RWPE1 (cell line): ENCODE measurements at regions not wholly inside any gene's neighbourhood (a gene's known extent, or its start where the extent isn't known, plus 50 kb on each side); places are given as distances from the start of the nearest gene placed in this dataset.

Experiments
- CTCF ChIA-PET: fragments of 350-600 bp; sonication (Branson Sonifier 250); formaldehyde crosslinking; extraction: SDS; loops from one replicate; lab custom pipeline; 2021; lab: Yijun Ruan, JAX
- POLR2A ChIA-PET: fragments of 400-600 bp; formaldehyde crosslinking; extraction: SDS; loops from one replicate; lab custom pipeline; 2020; ENCODE audit warnings: antibody characterized with exemption; ENCODE audit not compliant: low non-redundant PET; lab: Yijun Ruan, JAX
- DNase-seq: peaks from one replicate; pipeline ENCODE4 v3.0.0; 2012; ENCODE audit warnings: low spot score
- H3K27ac ChIP-seq: fragments of 450-650 bp; 2 replicates; pipeline ENCODE4 v1.5.1; 2017
- TF ChIP-seq, protein P1 (sequence below): fragments of 450-650 bp; conservative IDR thresholded peaks from 2 replicates; pipeline ENCODE4 v1.5.1; 2017; ENCODE audit warnings: low read depth, mild to moderate bottlenecking

DNA sequence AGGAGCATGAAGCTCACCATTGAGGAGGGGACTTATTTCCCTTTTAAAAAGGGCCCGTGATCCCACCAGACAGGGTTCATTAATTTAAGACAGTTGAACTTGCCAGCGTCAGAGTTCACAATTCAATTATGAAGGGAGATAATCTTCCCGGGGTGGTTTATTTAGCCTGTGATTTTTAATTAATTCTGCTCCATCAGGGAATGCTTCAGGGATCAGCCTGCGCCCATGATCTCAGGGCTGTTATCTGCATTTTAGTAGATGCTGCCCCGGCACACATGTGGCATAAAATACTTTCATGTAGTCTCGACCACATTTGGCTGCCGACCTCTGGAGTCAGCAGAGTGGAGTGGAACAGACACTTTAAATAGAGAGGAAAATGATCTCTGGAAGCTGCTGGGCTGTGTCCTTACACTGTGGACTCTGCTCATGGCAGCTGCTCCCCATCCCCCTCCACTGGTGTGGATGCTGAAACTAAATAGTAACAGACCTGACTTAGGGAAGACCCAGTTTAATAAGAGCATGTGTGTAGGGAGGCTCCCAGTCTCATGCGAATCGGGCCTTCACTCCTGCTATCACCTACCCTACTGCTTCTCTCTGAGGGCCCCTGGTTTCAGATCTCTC is 256.9 kb downstream of the TEX29 start:
- POLR2A ChIA-PET: no interaction called here
- CTCF ChIA-PET: no interaction called here
- no peak overlapping the region for H3K27ac ChIP-seq
- DNase-seq: no peak
- TF ChIP-seq, protein P1, sequence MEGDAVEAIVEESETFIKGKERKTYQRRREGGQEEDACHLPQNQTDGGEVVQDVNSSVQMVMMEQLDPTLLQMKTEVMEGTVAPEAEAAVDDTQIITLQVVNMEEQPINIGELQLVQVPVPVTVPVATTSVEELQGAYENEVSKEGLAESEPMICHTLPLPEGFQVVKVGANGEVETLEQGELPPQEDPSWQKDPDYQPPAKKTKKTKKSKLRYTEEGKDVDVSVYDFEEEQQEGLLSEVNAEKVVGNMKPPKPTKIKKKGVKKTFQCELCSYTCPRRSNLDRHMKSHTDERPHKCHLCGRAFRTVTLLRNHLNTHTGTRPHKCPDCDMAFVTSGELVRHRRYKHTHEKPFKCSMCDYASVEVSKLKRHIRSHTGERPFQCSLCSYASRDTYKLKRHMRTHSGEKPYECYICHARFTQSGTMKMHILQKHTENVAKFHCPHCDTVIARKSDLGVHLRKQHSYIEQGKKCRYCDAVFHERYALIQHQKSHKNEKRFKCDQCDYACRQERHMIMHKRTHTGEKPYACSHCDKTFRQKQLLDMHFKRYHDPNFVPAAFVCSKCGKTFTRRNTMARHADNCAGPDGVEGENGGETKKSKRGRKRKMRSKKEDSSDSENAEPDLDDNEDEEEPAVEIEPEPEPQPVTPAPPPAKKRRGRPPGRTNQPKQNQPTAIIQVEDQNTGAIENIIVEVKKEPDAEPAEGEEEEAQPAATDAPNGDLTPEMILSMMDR: no peak

DNA sequence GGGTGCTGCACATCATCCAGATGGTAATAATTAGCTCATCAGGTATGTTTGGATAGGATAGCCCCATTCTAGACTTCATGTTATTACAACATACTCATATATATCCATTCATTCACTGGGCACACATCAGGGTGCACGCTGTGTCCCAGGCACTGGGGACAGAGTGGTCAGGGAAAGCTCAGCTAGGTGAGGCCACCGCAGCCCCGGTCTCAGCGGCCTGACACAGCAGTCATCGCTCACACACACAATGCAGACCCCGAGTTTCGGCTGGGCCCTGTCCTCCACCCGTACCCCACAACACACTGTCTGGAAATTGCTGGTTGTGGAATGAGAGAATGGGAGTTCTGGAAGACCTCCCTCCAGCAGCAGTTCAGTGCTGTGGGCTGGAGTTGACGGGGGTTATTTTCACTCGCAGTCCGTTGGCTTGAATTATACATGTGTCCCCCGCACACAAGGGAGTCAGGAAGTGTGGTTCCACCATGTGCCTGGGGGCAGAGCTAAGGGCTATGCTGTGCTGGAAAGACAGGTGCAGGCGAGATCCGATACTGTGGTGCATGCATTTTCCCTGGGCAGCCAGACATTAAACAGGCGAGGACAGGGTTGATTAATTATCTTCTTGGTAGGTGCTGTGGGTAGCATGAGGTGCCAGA is 257.6 kb downstream of the TEX29 start:
- ChIA-PET POLR2A (no interaction called here), CTCF (no interaction called here)
- no peak overlapping the region for H3K27ac ChIP-seq
- TF ChIP-seq, protein P1: no peak
- DNase-seq: no peak

DNA sequence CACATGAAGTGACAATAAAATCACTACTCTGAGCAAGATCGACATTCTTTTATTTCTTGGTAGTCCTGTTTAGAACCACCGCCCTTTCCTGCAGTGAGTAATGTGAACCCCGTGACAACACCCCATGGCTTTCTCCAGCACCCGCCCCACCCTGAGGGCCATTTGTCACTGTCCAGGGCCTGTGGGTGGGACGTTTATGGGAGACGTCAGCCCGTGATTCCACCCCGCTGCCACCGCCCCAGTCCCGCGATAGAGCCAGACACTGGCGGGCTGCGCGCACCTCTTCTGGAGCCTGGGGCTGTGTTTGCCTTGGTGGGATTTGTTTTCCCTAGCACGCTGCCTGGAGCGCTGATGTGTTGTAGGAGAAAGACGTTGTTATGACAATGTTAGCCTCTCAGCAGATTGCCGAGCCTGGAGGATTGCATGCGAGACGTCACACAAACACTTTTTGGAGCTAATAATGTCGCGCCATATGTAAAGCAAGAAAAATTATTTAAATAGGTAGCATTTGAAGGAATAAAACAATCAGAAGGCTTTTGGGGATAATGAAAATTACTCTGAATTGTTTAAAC is 263.7 kb downstream of the TEX29 start:
- CTCF ChIA-PET: no interaction called here

DNA sequence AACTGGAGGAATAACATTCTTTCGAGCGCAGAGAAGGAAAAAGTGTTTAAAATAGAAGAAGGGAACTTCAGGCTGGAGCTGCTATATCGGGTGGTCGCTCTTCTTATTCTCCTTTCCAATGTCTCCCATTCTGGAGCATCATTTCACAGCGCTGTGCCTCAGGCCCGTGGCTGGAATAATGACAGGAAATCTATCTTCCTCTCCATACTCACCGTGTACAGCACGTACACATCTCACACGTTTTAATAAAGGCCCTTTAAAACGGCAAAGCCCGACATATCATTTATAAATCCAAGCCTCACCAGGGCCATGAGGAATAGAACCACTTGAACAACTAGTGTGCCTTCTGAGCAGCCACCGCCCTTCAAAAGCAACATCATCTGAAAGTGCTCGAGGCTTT is 264.4 kb downstream of the TEX29 start:
- POLR2A ChIA-PET: no interaction called here
- TF ChIP-seq, protein P1: no peak
- no peak overlapping the region for H3K27ac ChIP-seq
- CTCF ChIA-PET: no interaction called here
- no peak for DNase-seq

More for the DNA sequence above, 263.7 kb downstream of the TEX29 start:
- TF ChIP-seq, protein P1: no peak
- H3K27ac ChIP-seq: no peak overlapping the region
- DNase-seq: peak; percentile 5
- POLR2A ChIA-PET: no interaction called here

DNA sequence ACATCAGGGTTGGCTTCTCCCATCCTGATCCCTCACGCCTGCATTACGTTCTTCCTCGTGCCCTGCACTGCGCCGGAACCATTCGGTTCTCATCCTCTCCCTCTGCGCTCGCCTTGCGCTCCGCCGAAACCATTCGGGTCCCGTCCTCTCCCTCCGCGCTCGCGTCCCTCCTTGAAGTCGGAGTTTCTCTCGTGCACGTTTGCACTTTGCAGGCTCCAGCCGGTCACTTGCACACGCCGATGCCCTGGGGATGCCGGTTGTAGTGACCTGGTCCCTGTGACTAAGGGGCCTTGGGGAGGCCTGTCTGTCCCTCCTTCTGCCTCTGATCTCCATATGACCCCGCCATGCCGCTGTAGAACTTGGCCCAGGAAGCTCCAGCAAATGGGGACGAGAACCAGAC is 265.8 kb downstream of the TEX29 start:
- POLR2A ChIA-PET: no interaction called here
- H3K27ac ChIP-seq: no peak overlapping the region
- CTCF ChIA-PET: interaction anchor here (0.6 kb wide), 1 partner anchor 23 kb away, joined by 4 read pairs; no protein-coding TSS in a partner anchor
- TF ChIP-seq, protein P1: no peak
- DNase-seq: no peak

DNA sequence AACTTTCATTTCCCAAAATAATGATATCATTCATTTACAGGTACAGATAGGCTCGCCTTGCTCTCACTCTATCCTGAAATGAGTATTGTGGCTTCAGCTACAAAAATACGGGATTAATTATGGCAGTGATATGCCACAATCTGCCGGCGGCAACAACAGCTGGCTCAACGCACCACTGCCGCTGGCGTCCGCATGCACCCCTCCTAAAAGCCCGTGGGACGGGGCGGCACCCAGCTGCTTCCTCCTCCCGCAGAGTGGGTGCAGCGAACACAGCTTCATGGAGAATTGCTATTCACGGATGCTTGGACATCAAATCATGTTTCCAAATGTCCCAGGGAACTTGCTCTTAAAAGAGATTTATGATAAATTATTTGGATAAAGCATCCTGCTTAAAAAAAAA is 266.8 kb downstream of the TEX29 start:
- H3K27ac ChIP-seq: no peak overlapping the region
- ChIA-PET POLR2A (no interaction called here), CTCF (interaction anchor here (0.6 kb wide), 1 partner anchor 667 kb away, joined by 6 read pairs; no protein-coding TSS in a partner anchor)
- no peak for DNase-seq
- TF ChIP-seq, protein P1: no peak
